Ascending aorta (tissue), 2 donors: ENCODE measurements at regions not wholly inside any gene's neighbourhood (a gene's known extent, or its start where the extent isn't known, plus 50 kb on each side); places are given as distances from the start of the nearest gene placed in this dataset.
"Not testable (repeated sequence)": the region's sequence is repeated elsewhere in the genome, so short reads cannot be mapped to it uniquely, and the experiment has no call there.

Experiments used
- DNase-seq, 2 donors: peaks; one replicate each; pipeline ENCODE4 v3.0.0-alpha.2; 2019; ENCODE audit warnings: low spot score in 2 of 2
- H3K27ac ChIP-seq, 2 donors: fragments of 200-600 bp; sonication (generic); one replicate each; pipeline ENCODE4 v1.5.1; 2016 to 2017; ENCODE audit warnings: mild to moderate bottlenecking in 1 of 2
- H3K27me3 ChIP-seq: fragments of 200-600 bp; sonication (generic); one replicate; pipeline ENCODE4 v1.5.1; 2017
- H3K36me3 ChIP-seq, 2 donors: fragments of 200-600 bp; sonication (generic); one replicate each; pipeline ENCODE4 v1.5.1; 2016
- H3K4me1 ChIP-seq, 2 donors: fragments of 200-600 bp; sonication (generic); one replicate each; pipeline ENCODE4 v1.5.1; 2016 to 2017; ENCODE audit warnings: mild to moderate bottlenecking in 1 of 2
- H3K4me3 ChIP-seq, 2 donors: fragments of 200-600 bp; sonication (generic); one replicate each; pipeline ENCODE4 v1.5.1; 2016 to 2017; ENCODE audit warnings: mild to moderate bottlenecking in 1 of 2
- H3K9me3 ChIP-seq, 2 donors: fragments of 200-600 bp; sonication (generic); one replicate each; pipeline ENCODE4 v1.5.1; 2016
- CTCF ChIP-seq, 3 experiments: fragments of 200-600 bp in 2 of 3; fragments of 450-650 bp in 1 of 3; sonication (generic) in 2 of 3; IDR thresholded peaks; one replicate each; pipeline ENCODE4 v1.5.1; 2016 to 2019; ENCODE audit warnings: antibody characterized with exemption in 3 of 3, mild to moderate bottlenecking in 1 of 3, moderate library complexity in 1 of 3
- intact Hi-C: fragments of 100-400 bp; cut with DNase I; formaldehyde crosslinking; loops from one replicate; pipeline ENCODE4 v1.15.1; 2023

GRCh38 chr20:30610029-30610693 lies 647.3 kb upstream of the DEFB115 start:
- Histone ChIP-seq H3K9me3 (no peaks in the 10 kb centered on the region), H3K27me3 (no peaks in the 10 kb centered on the region), H3K27ac (no peak overlapping the region), H3K36me3 (no peaks in the 10 kb centered on the region), H3K4me3 (no peak overlapping the region), H3K4me1 (no peaks in the 10 kb centered on the region)
- no peak for DNase-seq
- intact Hi-C loops, result no loop called here
- no peak for TF ChIP-seq CTCF (IDR thresholded peaks at IDR 0.05)

- no peak for DNase-seq
These were observed 646.7 kb upstream of the DEFB115 start for GRCh38 chr20:30610751-30611150.

GRCh38 chr20:30611239-30611984 lies 646.1 kb upstream of the DEFB115 start:
- Histone ChIP-seq H3K9me3 (no peaks in the 10 kb centered on the region), H3K4me3 (no peak overlapping the region), H3K4me1 (no peaks in the 10 kb centered on the region), H3K27ac (no peak overlapping the region), H3K27me3 (no peaks in the 10 kb centered on the region), H3K36me3 (no peaks in the 10 kb centered on the region)
- no peak for TF ChIP-seq CTCF (IDR thresholded peaks at IDR 0.05)
- DNase-seq, result no peak
- intact Hi-C loops, result no loop called here

More at GRCh38 chr20:30610751-30611150, 646.7 kb upstream of the DEFB115 start:
- TF ChIP-seq CTCF (IDR thresholded peaks at IDR 0.05), result no peak
- Histone ChIP-seq H3K27me3 (no peaks in the 10 kb centered on the region), H3K9me3 (no peaks in the 10 kb centered on the region), H3K4me1 (no peaks in the 10 kb centered on the region), H3K27ac (no peak overlapping the region), H3K4me3 (no peak overlapping the region), H3K36me3 (no peaks in the 10 kb centered on the region)
- intact Hi-C loops, result no loop called here

- Histone ChIP-seq H3K4me1 (no peaks in the 10 kb centered on the region), H3K27me3 (no peaks in the 10 kb centered on the region), H3K9me3 (no peaks in the 10 kb centered on the region), H3K4me3 (no peak overlapping the region), H3K27ac (no peak overlapping the region), H3K36me3 (no peaks in the 10 kb centered on the region)
- no peak for DNase-seq
- TF ChIP-seq CTCF (IDR thresholded peaks at IDR 0.05), result no peak
- intact Hi-C loops, result no loop called here
These were observed 645.1 kb upstream of the DEFB115 start for GRCh38 chr20:30612344-30612743.

- H3K4me1 ChIP-seq, H3K4me3 ChIP-seq, intact Hi-C loops, DNase-seq, H3K9me3 ChIP-seq, H3K27me3 ChIP-seq, H3K27ac ChIP-seq, H3K36me3 ChIP-seq: not testable (repeated sequence)
These were observed 636.1 kb upstream of the DEFB115 start for GRCh38 chr20:30621346-30621745.

- H3K4me3 ChIP-seq, H3K9me3 ChIP-seq, H3K36me3 ChIP-seq, H3K4me1 ChIP-seq, H3K27me3 ChIP-seq, intact Hi-C loops, DNase-seq, H3K27ac ChIP-seq: not testable (repeated sequence)
These were observed 633.2 kb upstream of the DEFB115 start for GRCh38 chr20:30624310-30624709.

GRCh38 chr20:30629376-30629775 lies 628.1 kb upstream of the DEFB115 start:
- intact Hi-C loops, H3K27ac ChIP-seq, H3K4me1 ChIP-seq, H3K36me3 ChIP-seq, H3K27me3 ChIP-seq, H3K9me3 ChIP-seq, DNase-seq, H3K4me3 ChIP-seq: not testable (repeated sequence)
